ENCODE measurements at regions not wholly inside any gene's neighbourhood (a gene's known extent, or its start where the extent isn't known, plus 50 kb on each side); places are given as distances from the start of the nearest gene placed in this dataset.

GRCh38 chr2:241989074-241989473 is 119.5 kb downstream of the RTP5 start:
- TF ChIP-seq, protein P1, sequence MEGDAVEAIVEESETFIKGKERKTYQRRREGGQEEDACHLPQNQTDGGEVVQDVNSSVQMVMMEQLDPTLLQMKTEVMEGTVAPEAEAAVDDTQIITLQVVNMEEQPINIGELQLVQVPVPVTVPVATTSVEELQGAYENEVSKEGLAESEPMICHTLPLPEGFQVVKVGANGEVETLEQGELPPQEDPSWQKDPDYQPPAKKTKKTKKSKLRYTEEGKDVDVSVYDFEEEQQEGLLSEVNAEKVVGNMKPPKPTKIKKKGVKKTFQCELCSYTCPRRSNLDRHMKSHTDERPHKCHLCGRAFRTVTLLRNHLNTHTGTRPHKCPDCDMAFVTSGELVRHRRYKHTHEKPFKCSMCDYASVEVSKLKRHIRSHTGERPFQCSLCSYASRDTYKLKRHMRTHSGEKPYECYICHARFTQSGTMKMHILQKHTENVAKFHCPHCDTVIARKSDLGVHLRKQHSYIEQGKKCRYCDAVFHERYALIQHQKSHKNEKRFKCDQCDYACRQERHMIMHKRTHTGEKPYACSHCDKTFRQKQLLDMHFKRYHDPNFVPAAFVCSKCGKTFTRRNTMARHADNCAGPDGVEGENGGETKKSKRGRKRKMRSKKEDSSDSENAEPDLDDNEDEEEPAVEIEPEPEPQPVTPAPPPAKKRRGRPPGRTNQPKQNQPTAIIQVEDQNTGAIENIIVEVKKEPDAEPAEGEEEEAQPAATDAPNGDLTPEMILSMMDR (IDR thresholded peaks at IDR 0.05): no peak
- no peak overlapping the region for H3K4me3 ChIP-seq
- no peak overlapping the region for H3K27ac ChIP-seq
- peak; percentile 35 for DNase-seq (ENCODE audit: low spot score)

GRCh38 chr2:241990466-241990865 is 120.9 kb downstream of the RTP5 start:
- no peak overlapping the region for H3K4me3 ChIP-seq
- DNase-seq (ENCODE audit: low spot score): peak; percentile 5
- TF ChIP-seq, protein P1 (IDR thresholded peaks at IDR 0.05): no peak
- no peak overlapping the region for H3K27ac ChIP-seq

DNA sequence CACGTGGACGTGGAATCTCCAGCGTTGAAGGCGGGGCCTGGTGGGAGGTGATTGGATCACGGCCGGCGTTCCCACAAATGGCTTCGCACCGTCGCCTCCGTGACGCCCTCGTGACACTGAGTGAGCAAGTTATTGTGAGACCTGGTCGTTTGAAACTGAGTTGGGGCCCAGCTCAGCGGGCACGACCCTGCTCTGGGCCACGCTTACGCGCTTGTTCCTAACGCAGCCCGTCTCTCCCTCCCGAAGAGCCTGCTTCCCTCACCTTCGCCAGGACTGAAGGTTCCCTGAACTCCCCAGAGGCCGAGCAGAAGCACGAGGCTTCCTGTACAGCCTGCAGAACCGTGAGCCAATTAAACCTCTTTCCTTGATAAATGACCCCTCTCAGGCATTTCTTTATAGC is 121.8 kb downstream of the RTP5 start:
- TF ChIP-seq, protein P1 (IDR thresholded peaks at IDR 0.05): no peak
- DNase-seq (ENCODE audit: low spot score): peak; percentile 29
- H3K4me3 ChIP-seq: no peak overlapping the region
- no peak overlapping the region for H3K27ac ChIP-seq

- Histone ChIP-seq H3K27ac (no peak overlapping the region), H3K4me3 (no peak overlapping the region)
- TF ChIP-seq, protein P1 (IDR thresholded peaks at IDR 0.05): no peak
- peak; percentile 56 for DNase-seq (ENCODE audit: low spot score)
These were observed 123.2 kb downstream of the RTP5 start for GRCh38 chr2:241992753-241993152.

DNA sequence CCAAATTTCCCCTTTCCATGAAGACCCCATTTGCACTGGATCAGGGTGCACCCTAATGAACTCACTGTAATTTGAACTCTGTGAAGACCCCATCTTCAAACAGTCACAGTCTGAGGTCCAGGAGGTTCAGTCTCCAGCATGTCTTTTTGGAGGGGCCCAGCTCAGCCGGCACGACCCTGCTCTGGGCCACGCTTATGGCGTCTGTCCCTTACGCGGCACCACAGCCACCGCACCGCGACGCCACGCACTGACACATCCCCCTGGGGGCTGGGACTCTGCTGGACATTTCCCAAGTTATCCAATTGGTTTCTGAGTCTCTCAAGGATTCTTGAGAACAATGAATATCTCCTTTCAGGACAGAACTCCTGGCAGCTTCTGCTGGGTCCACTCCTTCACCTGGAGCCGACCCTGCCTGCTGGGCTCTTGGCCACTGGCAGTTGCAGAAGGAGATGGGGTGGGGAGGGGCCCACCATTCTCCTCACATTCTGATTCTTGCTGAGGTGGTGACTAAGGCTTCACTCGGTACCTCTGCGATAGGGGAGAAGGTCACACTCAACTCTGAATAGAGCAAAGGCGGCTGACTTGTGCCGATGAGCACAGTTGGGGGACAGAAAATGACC is 124.0 kb downstream of the RTP5 start:
- Histone ChIP-seq H3K27ac (no peak overlapping the region), H3K4me3 (no peak overlapping the region)
- DNase-seq (ENCODE audit: low spot score): peak; percentile 56
- TF ChIP-seq, protein P1 (IDR thresholded peaks at IDR 0.05): no peak

DNA sequence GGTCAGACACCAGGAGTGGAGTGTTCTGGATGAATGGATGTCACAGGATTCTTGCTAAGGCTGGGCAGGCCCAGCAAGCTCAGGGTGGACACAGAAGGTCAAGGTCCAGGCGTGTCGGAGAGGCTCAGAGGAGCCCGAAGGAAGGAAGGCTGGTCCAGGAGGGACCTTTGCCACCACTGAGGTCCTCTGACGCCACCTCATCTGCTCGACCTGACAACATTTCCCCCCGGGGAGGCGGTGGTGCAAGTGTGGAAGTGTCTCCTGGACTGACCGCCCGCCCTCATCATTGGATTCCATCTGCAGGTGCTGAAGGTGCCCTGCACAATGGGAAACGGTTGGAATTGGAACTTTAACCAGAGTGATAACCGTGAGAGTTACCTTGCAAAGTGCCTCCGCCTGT is 124.6 kb downstream of the RTP5 start:
- Histone ChIP-seq H3K27ac (no peak overlapping the region), H3K4me3 (no peak overlapping the region)
- TF ChIP-seq, protein P1 (IDR thresholded peaks at IDR 0.05): no peak
- DNase-seq (ENCODE audit: low spot score): peak; percentile 35

DNA sequence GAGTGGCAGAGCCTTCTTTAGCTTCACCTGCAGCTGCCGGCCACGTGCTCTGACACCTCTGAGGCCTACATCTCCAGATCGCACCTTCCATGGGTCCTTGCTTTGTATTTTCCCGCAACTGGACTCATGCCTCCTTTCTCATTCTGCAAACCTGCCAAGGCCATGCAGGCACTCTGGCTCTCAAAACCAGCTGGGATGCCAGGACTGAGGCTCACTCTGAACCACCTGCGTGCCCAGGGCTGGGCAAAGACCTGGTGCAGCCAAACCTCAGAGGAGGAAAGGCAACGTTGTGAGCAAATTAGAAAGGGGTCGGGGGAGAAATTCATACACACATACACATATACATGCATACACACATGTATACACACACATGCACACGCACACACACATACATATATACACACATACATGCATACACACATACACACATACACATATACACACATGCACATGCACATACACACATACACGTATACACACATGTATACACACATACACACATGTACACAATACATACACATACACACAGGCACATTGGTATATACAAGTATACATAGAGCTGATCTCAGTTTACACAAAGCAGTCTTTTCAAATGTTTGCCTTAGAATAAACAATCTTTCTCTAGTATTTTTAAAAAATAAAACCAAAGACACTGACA is 125.2 kb downstream of the RTP5 start:
- TF ChIP-seq, protein P1 (IDR thresholded peaks at IDR 0.05): no peak
- peak; percentile 29 for DNase-seq (ENCODE audit: low spot score)
- H3K27ac ChIP-seq: no peak overlapping the region
- no peak overlapping the region for H3K4me3 ChIP-seq
